ENCODE measurements at regions not wholly inside any gene's neighbourhood (a gene's known extent, or its start where the extent isn't known, plus 50 kb on each side); places are given as distances from the start of the nearest gene placed in this dataset.
A peak's percentile ranks its signal among the peaks of the same experiment; 100 is the strongest.

DNA sequence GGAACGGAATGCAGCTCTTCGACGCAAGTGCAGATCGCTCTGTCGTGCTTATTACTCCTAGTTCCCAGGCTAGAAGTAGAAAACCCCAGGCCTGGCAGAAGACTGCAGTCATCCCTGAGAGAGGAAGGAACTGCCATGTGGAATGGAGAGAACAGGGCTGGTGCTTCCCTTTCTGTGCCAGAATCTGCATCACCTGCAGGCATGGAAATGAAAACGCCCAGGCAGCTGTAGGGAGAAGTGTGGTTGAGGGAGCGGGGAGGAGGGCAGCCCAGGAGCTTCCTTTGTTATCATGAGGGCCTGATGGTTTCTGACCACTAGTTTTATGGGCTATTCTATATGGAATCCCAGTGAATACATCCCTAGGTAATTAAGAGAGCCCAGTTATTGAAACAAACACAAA lies 79.4 kb upstream of the SMIM21 start:
- CTCF ChIA-PET: no interaction called here
- DNase-seq: no peak
- no peak overlapping the region for H3K4me3 ChIP-seq (ENCODE audit: control insufficient read depth in 1 of 7, extremely low read depth in 1 of 7, insufficient read depth in 4 of 7, low read depth in 2 of 7, low read length in 6 of 7)
- H3K27me3 ChIP-seq (replicated peaks in 2 of 5; ENCODE audit: control insufficient read depth in 4 of 5, insufficient read depth in 5 of 5, low read length in 4 of 5): peaks cover 0 to 3% (median 0%) of the 10 kb centered on the region in 5 experiments
- peaks cover 0 to 8% (median 0%) of the 10 kb centered on the region in 5 experiments for H3K9me3 ChIP-seq (ENCODE audit: control extremely low read depth in 1 of 5, control insufficient read depth in 4 of 5, insufficient read depth in 2 of 5, low read depth in 1 of 5, low read length in 4 of 5)
- WGBS (ENCODE audit: insufficient coverage): 90% methylated on average over 5 of the region's 7 CpGs
- no peaks in the 10 kb centered on the region for H3K4me1 ChIP-seq (ENCODE audit: control extremely low read depth in 1 of 4, control insufficient read depth in 4 of 4, insufficient read depth in 4 of 4, low read length in 3 of 4)
- no peak overlapping the region for H3K27ac ChIP-seq (ENCODE audit: insufficient read depth in 1 of 2, low read depth in 1 of 2, low read length in 2 of 2, poor library complexity in 1 of 2, severe bottlenecking in 2 of 2)
- no peaks in the 10 kb centered on the region for H3K36me3 ChIP-seq (ENCODE audit: control insufficient read depth in 4 of 4, insufficient read depth in 4 of 4, low read length in 3 of 4)
- POLR2A ChIA-PET: no interaction called here

DNA sequence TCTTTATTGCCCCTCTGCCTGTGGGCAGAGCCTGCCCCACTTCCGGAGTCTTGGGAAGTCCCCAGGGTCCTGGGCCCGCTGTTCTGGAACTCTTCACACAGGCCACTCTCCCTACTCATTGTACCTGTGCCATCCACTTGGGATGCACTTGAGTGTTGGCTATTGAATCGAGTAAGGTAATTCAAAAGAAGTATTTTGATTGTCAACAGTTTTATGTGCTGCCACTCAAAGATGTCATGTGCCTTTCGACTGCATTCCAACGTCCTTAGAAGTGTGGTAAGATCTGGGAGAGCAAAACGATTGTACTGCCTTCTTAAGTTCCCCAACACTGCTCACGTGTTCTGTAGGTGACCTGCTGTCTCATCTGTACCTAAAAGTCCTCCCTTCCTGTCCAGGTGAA lies 77.0 kb upstream of the SMIM21 start:
- Histone ChIP-seq H3K9me3 (ENCODE audit: control extremely low read depth in 1 of 5, control insufficient read depth in 4 of 5, insufficient read depth in 2 of 5, low read depth in 1 of 5, low read length in 4 of 5) (no peaks in the 10 kb centered on the region), H3K4me3 (ENCODE audit: control insufficient read depth in 1 of 7, extremely low read depth in 1 of 7, insufficient read depth in 4 of 7, low read depth in 2 of 7, low read length in 6 of 7) (no peak overlapping the region), H3K27me3 (replicated peaks in 2 of 5; ENCODE audit: control insufficient read depth in 4 of 5, insufficient read depth in 5 of 5, low read length in 4 of 5) (peaks cover 0 to 3% (median 0%) of the 10 kb centered on the region in 5 experiments), H3K27ac (ENCODE audit: insufficient read depth in 1 of 2, low read depth in 1 of 2, low read length in 2 of 2, poor library complexity in 1 of 2, severe bottlenecking in 2 of 2) (no peak overlapping the region), H3K4me1 (ENCODE audit: control extremely low read depth in 1 of 4, control insufficient read depth in 4 of 4, insufficient read depth in 4 of 4, low read length in 3 of 4) (no peaks in the 10 kb centered on the region), H3K36me3 (ENCODE audit: control insufficient read depth in 4 of 4, insufficient read depth in 4 of 4, low read length in 3 of 4) (no peaks in the 10 kb centered on the region)
- POLR2A ChIA-PET: no interaction called here
- CTCF ChIA-PET: no interaction called here
- DNase-seq: no peak
- 83% methylated on average over 5 of the region's 7 CpGs for WGBS (ENCODE audit: insufficient coverage)

DNA sequence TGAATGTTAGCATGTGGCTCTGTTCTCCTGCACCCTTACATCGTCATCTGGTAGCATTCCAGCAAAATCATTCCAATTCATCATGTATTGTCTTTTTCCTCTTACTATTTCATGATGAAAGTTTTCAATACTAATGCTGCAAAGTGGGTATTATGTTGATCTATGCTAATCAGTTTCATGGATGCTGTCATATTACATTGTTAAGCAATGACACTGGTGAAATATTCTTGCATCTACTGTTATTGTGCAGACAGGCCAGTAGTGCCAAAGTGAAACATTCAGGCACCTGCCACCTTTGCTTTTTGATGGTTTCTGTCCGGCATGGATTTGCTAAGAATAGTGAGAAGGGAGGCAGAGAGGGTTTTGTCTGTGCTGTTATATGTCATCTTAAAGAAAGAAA lies 76.1 kb upstream of the SMIM21 start:
- Histone ChIP-seq H3K36me3 (ENCODE audit: control insufficient read depth in 4 of 4, insufficient read depth in 4 of 4, low read length in 3 of 4) (no peaks in the 10 kb centered on the region), H3K4me3 (ENCODE audit: control insufficient read depth in 1 of 7, extremely low read depth in 1 of 7, insufficient read depth in 4 of 7, low read depth in 2 of 7, low read length in 6 of 7) (no peak overlapping the region), H3K27me3 (replicated peaks in 2 of 5; ENCODE audit: control insufficient read depth in 4 of 5, insufficient read depth in 5 of 5, low read length in 4 of 5) (peaks cover 0 to 4% (median 3%) of the 10 kb centered on the region in 5 experiments), H3K9me3 (ENCODE audit: control extremely low read depth in 1 of 5, control insufficient read depth in 4 of 5, insufficient read depth in 2 of 5, low read depth in 1 of 5, low read length in 4 of 5) (no peaks in the 10 kb centered on the region), H3K27ac (ENCODE audit: insufficient read depth in 1 of 2, low read depth in 1 of 2, low read length in 2 of 2, poor library complexity in 1 of 2, severe bottlenecking in 2 of 2) (no peak overlapping the region), H3K4me1 (ENCODE audit: control extremely low read depth in 1 of 4, control insufficient read depth in 4 of 4, insufficient read depth in 4 of 4, low read length in 3 of 4) (no peaks in the 10 kb centered on the region)
- 100% methylated on average over 1 of the region's 2 CpGs for WGBS (ENCODE audit: insufficient coverage)
- DNase-seq: no peak
- ChIA-PET POLR2A (no interaction called here), CTCF (no interaction called here)

DNA sequence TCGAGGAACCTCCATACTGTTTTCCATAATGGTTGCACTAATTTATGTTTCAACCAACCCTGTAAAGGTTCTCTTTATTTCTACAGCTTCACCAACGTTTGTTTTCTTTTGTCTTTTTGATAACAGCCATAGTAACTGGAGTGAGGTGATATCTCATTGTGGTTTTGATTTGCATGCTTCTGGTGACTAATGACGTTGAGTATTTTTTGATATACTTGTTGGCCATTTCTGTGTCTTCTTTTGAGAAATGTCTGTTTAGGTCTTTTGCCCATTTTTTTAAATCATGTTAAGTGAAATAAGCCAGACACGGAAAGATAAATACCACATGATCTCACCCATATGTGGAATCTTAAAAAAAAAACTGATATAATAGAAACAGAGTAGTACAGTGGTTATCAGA lies 74.8 kb upstream of the SMIM21 start:
- Histone ChIP-seq H3K9me3 (ENCODE audit: control extremely low read depth in 1 of 5, control insufficient read depth in 4 of 5, insufficient read depth in 2 of 5, low read depth in 1 of 5, low read length in 4 of 5) (no peaks in the 10 kb centered on the region), H3K4me3 (ENCODE audit: control insufficient read depth in 1 of 7, extremely low read depth in 1 of 7, insufficient read depth in 4 of 7, low read depth in 2 of 7, low read length in 6 of 7) (no peak overlapping the region), H3K27me3 (replicated peaks in 2 of 5; ENCODE audit: control insufficient read depth in 4 of 5, insufficient read depth in 5 of 5, low read length in 4 of 5) (peaks cover 0 to 5% (median 3%) of the 10 kb centered on the region in 5 experiments), H3K36me3 (ENCODE audit: control insufficient read depth in 4 of 4, insufficient read depth in 4 of 4, low read length in 3 of 4) (no peaks in the 10 kb centered on the region), H3K4me1 (ENCODE audit: control extremely low read depth in 1 of 4, control insufficient read depth in 4 of 4, insufficient read depth in 4 of 4, low read length in 3 of 4) (no peaks in the 10 kb centered on the region), H3K27ac (ENCODE audit: insufficient read depth in 1 of 2, low read depth in 1 of 2, low read length in 2 of 2, poor library complexity in 1 of 2, severe bottlenecking in 2 of 2) (no peak overlapping the region)
- CTCF ChIA-PET: no interaction called here
- POLR2A ChIA-PET: no interaction called here
- DNase-seq: peak in 1 of 3 donors; percentile 14
- WGBS (ENCODE audit: insufficient coverage): no CpG with 5 or more reads among the region's 4 CpGs

DNA sequence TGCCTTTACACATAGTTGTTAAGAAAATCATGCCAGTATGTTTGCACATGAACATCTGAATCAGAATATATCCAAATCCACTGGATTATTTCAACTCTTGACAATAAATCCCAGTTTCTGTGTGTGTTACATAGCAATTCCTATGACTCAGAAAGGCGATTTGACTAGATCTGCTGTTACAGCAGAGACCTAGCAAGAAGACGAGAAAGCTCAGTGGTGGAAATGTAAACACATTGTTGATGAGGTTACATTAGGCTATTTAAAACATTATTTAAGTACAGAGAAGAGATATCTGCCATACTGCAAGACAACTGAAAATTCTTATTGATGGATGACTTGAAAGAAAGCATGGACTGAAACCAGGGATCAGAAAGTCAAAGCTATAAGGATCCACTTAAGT lies 73.0 kb upstream of the SMIM21 start:
- no peak overlapping the region for H3K27ac ChIP-seq (ENCODE audit: insufficient read depth in 1 of 2, low read depth in 1 of 2, low read length in 2 of 2, poor library complexity in 1 of 2, severe bottlenecking in 2 of 2)
- peaks cover 3 to 8% (median 3%) of the 10 kb centered on the region in 5 experiments for H3K27me3 ChIP-seq (replicated peaks in 2 of 5; ENCODE audit: control insufficient read depth in 4 of 5, insufficient read depth in 5 of 5, low read length in 4 of 5)
- CTCF ChIA-PET: interaction anchor here (1.2 kb wide), 1 partner anchor 9 kb away, joined by 4 read pairs; no protein-coding TSS in a partner anchor
- WGBS (ENCODE audit: insufficient coverage): no CpG with 5 or more reads among the region's 2 CpGs
- no peaks in the 10 kb centered on the region for H3K9me3 ChIP-seq (ENCODE audit: control extremely low read depth in 1 of 5, control insufficient read depth in 4 of 5, insufficient read depth in 2 of 5, low read depth in 1 of 5, low read length in 4 of 5)
- no peak for DNase-seq
- no peaks in the 10 kb centered on the region for H3K36me3 ChIP-seq (ENCODE audit: control insufficient read depth in 4 of 4, insufficient read depth in 4 of 4, low read length in 3 of 4)
- POLR2A ChIA-PET: no interaction called here
- H3K4me3 ChIP-seq (ENCODE audit: control insufficient read depth in 1 of 7, extremely low read depth in 1 of 7, insufficient read depth in 4 of 7, low read depth in 2 of 7, low read length in 6 of 7): no peak overlapping the region
- no peaks in the 10 kb centered on the region for H3K4me1 ChIP-seq (ENCODE audit: control extremely low read depth in 1 of 4, control insufficient read depth in 4 of 4, insufficient read depth in 4 of 4, low read length in 3 of 4)

GRCh38 chr18:75497576-75498235 lies 70.2 kb upstream of the SMIM21 start:
- WGBS (ENCODE audit: insufficient coverage): 38% methylated on average over 1 of the region's 8 CpGs
- Histone ChIP-seq H3K27me3 (replicated peaks in 2 of 5; ENCODE audit: control insufficient read depth in 4 of 5, insufficient read depth in 5 of 5, low read length in 4 of 5) (peaks cover 0 to 8% (median 4%) of the 10 kb centered on the region in 5 experiments), H3K27ac (ENCODE audit: insufficient read depth in 1 of 2, low read depth in 1 of 2, low read length in 2 of 2, poor library complexity in 1 of 2, severe bottlenecking in 2 of 2) (no peak overlapping the region), H3K36me3 (ENCODE audit: control insufficient read depth in 4 of 4, insufficient read depth in 4 of 4, low read length in 3 of 4) (no peaks in the 10 kb centered on the region), H3K9me3 (ENCODE audit: control extremely low read depth in 1 of 5, control insufficient read depth in 4 of 5, insufficient read depth in 2 of 5, low read depth in 1 of 5, low read length in 4 of 5) (no peaks in the 10 kb centered on the region), H3K4me3 (ENCODE audit: control insufficient read depth in 1 of 7, extremely low read depth in 1 of 7, insufficient read depth in 4 of 7, low read depth in 2 of 7, low read length in 6 of 7) (no peak overlapping the region), H3K4me1 (ENCODE audit: control extremely low read depth in 1 of 4, control insufficient read depth in 4 of 4, insufficient read depth in 4 of 4, low read length in 3 of 4) (no peaks in the 10 kb centered on the region)
- ChIA-PET CTCF (no interaction called here), POLR2A (no interaction called here)
- no peak for DNase-seq

GRCh38 chr18:75496151-75496550 lies 68.6 kb upstream of the SMIM21 start:
- DNase-seq: no peak
- Histone ChIP-seq H3K27ac (ENCODE audit: insufficient read depth in 1 of 2, low read depth in 1 of 2, low read length in 2 of 2, poor library complexity in 1 of 2, severe bottlenecking in 2 of 2) (no peak overlapping the region), H3K27me3 (replicated peaks in 2 of 5; ENCODE audit: control insufficient read depth in 4 of 5, insufficient read depth in 5 of 5, low read length in 4 of 5) (peaks cover 0 to 8% (median 4%) of the 10 kb centered on the region in 5 experiments), H3K4me3 (ENCODE audit: control insufficient read depth in 1 of 7, extremely low read depth in 1 of 7, insufficient read depth in 4 of 7, low read depth in 2 of 7, low read length in 6 of 7) (no peak overlapping the region), H3K36me3 (ENCODE audit: control insufficient read depth in 4 of 4, insufficient read depth in 4 of 4, low read length in 3 of 4) (no peaks in the 10 kb centered on the region), H3K9me3 (ENCODE audit: control extremely low read depth in 1 of 5, control insufficient read depth in 4 of 5, insufficient read depth in 2 of 5, low read depth in 1 of 5, low read length in 4 of 5) (no peaks in the 10 kb centered on the region), H3K4me1 (ENCODE audit: control extremely low read depth in 1 of 4, control insufficient read depth in 4 of 4, insufficient read depth in 4 of 4, low read length in 3 of 4) (no peaks in the 10 kb centered on the region)
- POLR2A ChIA-PET: no interaction called here
- CTCF ChIA-PET: no interaction called here
- WGBS (ENCODE audit: insufficient coverage): 73% methylated on average over 5 of the region's 7 CpGs

Data from common myeloid progenitor, CD34-positive (primary cell).